ENCODE measurements at regions not wholly inside any gene's neighbourhood (a gene's known extent, or its start where the extent isn't known, plus 50 kb on each side); places are given as distances from the start of the nearest gene placed in this dataset.

DNA sequence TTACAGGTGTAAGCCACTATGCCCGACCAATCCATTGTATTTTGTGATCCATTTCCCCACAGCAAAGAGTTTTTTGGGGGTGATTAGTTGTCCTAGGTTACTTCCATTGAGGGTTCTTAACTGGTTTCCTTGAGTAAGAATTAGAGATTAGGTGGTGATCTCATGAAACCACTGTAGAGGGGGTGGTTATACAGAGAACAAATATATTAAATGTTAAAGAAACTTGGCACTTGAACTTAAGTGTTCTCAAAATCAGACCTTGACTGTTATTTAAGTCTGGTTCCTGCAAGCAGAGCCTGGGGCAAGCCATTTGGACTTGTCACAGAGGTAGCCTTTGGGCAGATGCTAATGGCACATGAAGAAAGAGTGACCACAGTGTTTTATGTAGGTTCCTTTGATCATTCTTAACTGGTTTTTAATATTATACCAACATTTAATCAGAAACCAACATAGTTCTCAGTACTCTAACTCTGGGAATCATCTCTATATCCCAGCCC lies 288.5 kb downstream of the SOX4 start:
- ChIA-PET CTCF (ENCODE audit: unreplicated experiment) (no interaction called here), POLR2A (no interaction called here)
- DNase-seq (ENCODE audit: low spot score) = no peak
- H2AFZ ChIP-seq (ENCODE audit: low read length) = no peak overlapping the region
- TF ChIP-seq, protein P1, sequence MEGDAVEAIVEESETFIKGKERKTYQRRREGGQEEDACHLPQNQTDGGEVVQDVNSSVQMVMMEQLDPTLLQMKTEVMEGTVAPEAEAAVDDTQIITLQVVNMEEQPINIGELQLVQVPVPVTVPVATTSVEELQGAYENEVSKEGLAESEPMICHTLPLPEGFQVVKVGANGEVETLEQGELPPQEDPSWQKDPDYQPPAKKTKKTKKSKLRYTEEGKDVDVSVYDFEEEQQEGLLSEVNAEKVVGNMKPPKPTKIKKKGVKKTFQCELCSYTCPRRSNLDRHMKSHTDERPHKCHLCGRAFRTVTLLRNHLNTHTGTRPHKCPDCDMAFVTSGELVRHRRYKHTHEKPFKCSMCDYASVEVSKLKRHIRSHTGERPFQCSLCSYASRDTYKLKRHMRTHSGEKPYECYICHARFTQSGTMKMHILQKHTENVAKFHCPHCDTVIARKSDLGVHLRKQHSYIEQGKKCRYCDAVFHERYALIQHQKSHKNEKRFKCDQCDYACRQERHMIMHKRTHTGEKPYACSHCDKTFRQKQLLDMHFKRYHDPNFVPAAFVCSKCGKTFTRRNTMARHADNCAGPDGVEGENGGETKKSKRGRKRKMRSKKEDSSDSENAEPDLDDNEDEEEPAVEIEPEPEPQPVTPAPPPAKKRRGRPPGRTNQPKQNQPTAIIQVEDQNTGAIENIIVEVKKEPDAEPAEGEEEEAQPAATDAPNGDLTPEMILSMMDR (conservative IDR thresholded peaks at IDR 0.05; ENCODE audit: low read length) = no peak
- TF ChIP-seq EZH2phosphoT487 (IDR thresholded peaks at IDR 0.05; ENCODE audit: borderline replicate concordance, low read depth, low read length) = no peak
- no TSS peak for BruUV-seq (replicated peaks)
- intact Hi-C loops (cut with micrococcal nuclease; ENCODE audit: unreplicated experiment) = no loop called here
- no peak overlapping the region for H3K4me2 ChIP-seq (ENCODE audit: low read length)
- H3K9me3 ChIP-seq (ENCODE audit: low read length) = no peaks in the 10 kb centered on the region
- H3K9me2 ChIP-seq (ENCODE audit: insufficient read depth, low read length) = no peaks in the 10 kb centered on the region
- no peak overlapping the region for H3K27ac ChIP-seq (ENCODE audit: low read depth, low read length, poor library complexity, severe bottlenecking)
- no peaks in the 10 kb centered on the region for H3K79me2 ChIP-seq (ENCODE audit: insufficient read depth, low read depth, low read length)
- no peaks in the 10 kb centered on the region for H4K20me1 ChIP-seq (ENCODE audit: insufficient read depth, low read length)
- no peaks in the 10 kb centered on the region for H3K36me3 ChIP-seq (ENCODE audit: insufficient read depth, low read length)
- no peaks in the 10 kb centered on the region for H3K4me1 ChIP-seq (ENCODE audit: insufficient read depth, low read length, poor library complexity, severe bottlenecking)
- H3K4me3 ChIP-seq (ENCODE audit: low read depth, low read length, poor library complexity, severe bottlenecking) = no peak overlapping the region

DNA sequence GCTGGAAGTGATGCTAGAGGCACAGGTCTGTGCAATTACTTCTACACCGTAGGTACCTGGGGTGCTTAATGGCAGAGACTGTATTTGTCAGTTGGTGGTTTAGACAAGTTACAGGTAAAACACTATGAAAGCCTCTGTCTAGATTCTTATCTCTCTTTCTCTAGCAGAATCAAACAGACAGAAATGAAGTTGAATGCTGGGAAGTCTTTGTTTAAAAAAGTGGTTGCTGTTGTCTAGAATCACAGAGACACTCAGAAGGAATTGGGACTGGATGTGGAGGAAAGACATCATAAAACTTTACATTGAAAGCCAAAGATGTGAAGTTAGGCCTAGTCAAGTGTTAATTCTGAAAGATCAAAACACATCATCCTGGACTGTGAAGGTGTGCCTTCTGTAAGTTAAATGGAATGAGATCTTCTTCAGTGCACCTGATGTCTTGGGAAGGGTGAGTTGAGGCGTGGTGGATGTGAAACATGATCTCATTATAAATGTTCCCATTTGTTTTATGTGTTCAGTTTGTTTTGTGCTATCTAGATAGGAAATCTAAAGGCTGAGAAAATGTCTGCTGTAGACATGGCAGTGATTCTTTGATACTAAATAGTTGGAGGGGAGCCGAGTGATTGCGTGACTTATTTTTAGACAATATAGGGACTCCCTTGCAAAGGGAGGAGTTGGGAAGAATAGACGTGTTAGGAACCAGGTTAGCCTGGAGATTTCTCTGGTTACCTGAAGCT lies 290.2 kb downstream of the SOX4 start:
- no peaks in the 10 kb centered on the region for H3K79me2 ChIP-seq (ENCODE audit: insufficient read depth, low read depth, low read length)
- CTCF ChIA-PET (ENCODE audit: unreplicated experiment) = no interaction called here

DNA sequence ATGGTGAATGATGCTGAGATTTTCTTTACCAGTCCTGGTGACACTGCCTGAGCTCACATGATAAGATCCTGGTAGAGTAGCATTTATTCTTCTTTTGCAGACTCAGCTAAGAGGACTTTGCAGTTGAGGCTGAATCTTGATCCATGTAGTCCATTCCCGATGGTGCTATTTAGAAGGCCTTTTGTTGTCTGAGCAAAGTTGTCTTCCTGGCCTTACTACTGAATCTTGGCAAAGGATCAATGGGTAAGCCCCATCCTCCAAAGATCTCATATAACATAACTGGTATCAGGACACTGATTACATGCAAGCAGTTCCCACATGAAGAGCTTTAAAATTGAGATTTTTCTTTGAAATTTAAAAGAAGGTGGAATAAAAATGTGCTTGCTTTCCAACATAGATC lies 291.6 kb downstream of the SOX4 start:
- intact Hi-C loops (cut with micrococcal nuclease; ENCODE audit: unreplicated experiment) = no loop called here
- CTCF ChIA-PET (ENCODE audit: unreplicated experiment) = no interaction called here

More for the DNA sequence above, 290.2 kb downstream of the SOX4 start:
- H3K9me3 ChIP-seq (ENCODE audit: low read length) = no peaks in the 10 kb centered on the region
- TF ChIP-seq, protein P1 (conservative IDR thresholded peaks at IDR 0.05; ENCODE audit: low read length) = no peak
- no peak for TF ChIP-seq EZH2phosphoT487 (IDR thresholded peaks at IDR 0.05; ENCODE audit: borderline replicate concordance, low read depth, low read length)
- no peak overlapping the region for H3K4me3 ChIP-seq (ENCODE audit: low read depth, low read length, poor library complexity, severe bottlenecking)
- H3K36me3 ChIP-seq (ENCODE audit: insufficient read depth, low read length) = no peaks in the 10 kb centered on the region
- no peaks in the 10 kb centered on the region for H3K9me2 ChIP-seq (ENCODE audit: insufficient read depth, low read length)
- intact Hi-C loops (cut with micrococcal nuclease; ENCODE audit: unreplicated experiment) = no loop called here
- no peak for DNase-seq (ENCODE audit: low spot score)
- no peak overlapping the region for H2AFZ ChIP-seq (ENCODE audit: low read length)
- BruUV-seq (replicated peaks) = no TSS peak
- POLR2A ChIA-PET = interaction anchor here (0.7 kb wide), 1 partner anchor 473 kb away, joined by 3 read pairs; no protein-coding TSS in a partner anchor
- no peak overlapping the region for H3K27ac ChIP-seq (ENCODE audit: low read depth, low read length, poor library complexity, severe bottlenecking)
- H3K4me2 ChIP-seq (ENCODE audit: low read length) = no peak overlapping the region
- H3K4me1 ChIP-seq (ENCODE audit: insufficient read depth, low read length, poor library complexity, severe bottlenecking) = no peaks in the 10 kb centered on the region
- no peaks in the 10 kb centered on the region for H4K20me1 ChIP-seq (ENCODE audit: insufficient read depth, low read length)

More for the DNA sequence above, 291.6 kb downstream of the SOX4 start:
- no peak for TF ChIP-seq EZH2phosphoT487 (IDR thresholded peaks at IDR 0.05; ENCODE audit: borderline replicate concordance, low read depth, low read length)
- TF ChIP-seq, protein P1 (conservative IDR thresholded peaks at IDR 0.05; ENCODE audit: low read length) = no peak
- Histone ChIP-seq H3K4me2 (ENCODE audit: low read length) (no peak overlapping the region), H3K9me3 (ENCODE audit: low read length) (no peaks in the 10 kb centered on the region), H4K20me1 (ENCODE audit: insufficient read depth, low read length) (no peaks in the 10 kb centered on the region), H3K9me2 (ENCODE audit: insufficient read depth, low read length) (no peaks in the 10 kb centered on the region), H3K4me3 (ENCODE audit: low read depth, low read length, poor library complexity, severe bottlenecking) (no peak overlapping the region), H3K36me3 (ENCODE audit: insufficient read depth, low read length) (no peaks in the 10 kb centered on the region), H2AFZ (ENCODE audit: low read length) (no peak overlapping the region), H3K4me1 (ENCODE audit: insufficient read depth, low read length, poor library complexity, severe bottlenecking) (no peaks in the 10 kb centered on the region), H3K27ac (ENCODE audit: low read depth, low read length, poor library complexity, severe bottlenecking) (no peak overlapping the region), H3K79me2 (ENCODE audit: insufficient read depth, low read depth, low read length) (no peaks in the 10 kb centered on the region)
- DNase-seq (ENCODE audit: low spot score) = no peak
- POLR2A ChIA-PET = no interaction called here
- no TSS peak for BruUV-seq (replicated peaks)
